Activated B cell treated with CpG ODN at 0.5 μM for 24 hours (primary cell): ENCODE measurements at regions not wholly inside any gene's neighbourhood (a gene's known extent, or its start where the extent isn't known, plus 50 kb on each side); places are given as distances from the start of the nearest gene placed in this dataset.

Experiments
- ATAC-seq: fragments of 200-7000 bp; cut with Tn5 transposase; one replicate; pipeline ENCODE4 v1.10.0; 2021; ENCODE audit warnings: low read depth, mild to moderate bottlenecking, moderate library complexity
- CTCF ChIA-PET: fragments of 350-600 bp; sonication (Branson Sonifier 250); formaldehyde crosslinking; loops from one replicate; lab custom pipeline; 2021; ENCODE audit warnings: antibody characterized with exemption; lab: Charles Lee
- POLR2A ChIA-PET: fragments of 350-600 bp; sonication (Branson Sonifier 250); formaldehyde crosslinking; loops from one replicate; lab custom pipeline; 2021; ENCODE audit warnings: antibody characterized with exemption; lab: Charles Lee
- DNase-seq: peaks from one replicate; pipeline ENCODE4 v3.0.0; 2022
- H3K27ac Mint-ChIP-seq: one replicate; pipeline ENCODE4 v1.8.0; 2020; ENCODE audit warnings: mixed read lengths
- H3K27me3 Mint-ChIP-seq: one replicate; pipeline ENCODE4 v1.8.0; 2021; ENCODE audit warnings: mixed read lengths
- H3K36me3 Mint-ChIP-seq: one replicate; pipeline ENCODE4 v1.8.0; 2021; ENCODE audit warnings: low read depth, mixed read lengths
- H3K4me1 Mint-ChIP-seq: one replicate; pipeline ENCODE4 v1.8.0; 2021; ENCODE audit warnings: mixed read lengths
- H3K4me3 Mint-ChIP-seq: one replicate; pipeline ENCODE4 v1.8.0; 2020; ENCODE audit warnings: mild to moderate bottlenecking, mixed read lengths
- H3K9me3 Mint-ChIP-seq: one replicate; pipeline ENCODE4 v1.8.0; 2020; ENCODE audit warnings: mixed read lengths
- intact Hi-C: fragments of 100-400 bp; cut with micrococcal nuclease; formaldehyde crosslinking; loops from one replicate; pipeline ENCODE4 v1.15.1; 2024
- TF ChIP-seq, protein P1 (sequence below): fragments of 200-600 bp; IDR thresholded peaks from one replicate; pipeline ENCODE4 v1.8.0; 2022; ENCODE audit warnings: antibody characterized with exemption, mild to moderate bottlenecking

DNA sequence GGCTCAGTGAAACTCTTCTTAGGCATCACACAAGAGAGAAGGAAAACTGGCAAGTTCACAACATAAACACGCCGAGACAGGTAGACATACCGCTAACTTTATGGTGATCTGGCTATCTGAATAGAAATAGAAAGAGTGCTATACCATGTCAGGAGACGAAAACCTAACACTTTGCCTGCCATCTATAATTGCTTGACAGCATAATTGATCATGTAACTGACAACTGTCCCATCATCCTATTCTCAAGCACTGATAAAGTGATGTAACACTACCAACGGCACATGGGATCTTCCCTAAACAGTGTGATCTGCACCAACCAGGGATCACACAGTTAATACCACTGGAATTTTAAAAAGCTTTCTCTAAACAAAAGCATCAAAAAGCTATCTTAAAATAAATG is 270.9 kb upstream of the NSMCE3 start:
- CTCF ChIA-PET = no interaction called here
- no peaks in the 10 kb centered on the region for H3K27me3 Mint-ChIP-seq
- H3K27ac Mint-ChIP-seq = no peak overlapping the region
- no peak for DNase-seq
- H3K36me3 Mint-ChIP-seq = no peaks in the 10 kb centered on the region
- no peaks in the 10 kb centered on the region for H3K4me1 Mint-ChIP-seq
- TF ChIP-seq, protein P1, sequence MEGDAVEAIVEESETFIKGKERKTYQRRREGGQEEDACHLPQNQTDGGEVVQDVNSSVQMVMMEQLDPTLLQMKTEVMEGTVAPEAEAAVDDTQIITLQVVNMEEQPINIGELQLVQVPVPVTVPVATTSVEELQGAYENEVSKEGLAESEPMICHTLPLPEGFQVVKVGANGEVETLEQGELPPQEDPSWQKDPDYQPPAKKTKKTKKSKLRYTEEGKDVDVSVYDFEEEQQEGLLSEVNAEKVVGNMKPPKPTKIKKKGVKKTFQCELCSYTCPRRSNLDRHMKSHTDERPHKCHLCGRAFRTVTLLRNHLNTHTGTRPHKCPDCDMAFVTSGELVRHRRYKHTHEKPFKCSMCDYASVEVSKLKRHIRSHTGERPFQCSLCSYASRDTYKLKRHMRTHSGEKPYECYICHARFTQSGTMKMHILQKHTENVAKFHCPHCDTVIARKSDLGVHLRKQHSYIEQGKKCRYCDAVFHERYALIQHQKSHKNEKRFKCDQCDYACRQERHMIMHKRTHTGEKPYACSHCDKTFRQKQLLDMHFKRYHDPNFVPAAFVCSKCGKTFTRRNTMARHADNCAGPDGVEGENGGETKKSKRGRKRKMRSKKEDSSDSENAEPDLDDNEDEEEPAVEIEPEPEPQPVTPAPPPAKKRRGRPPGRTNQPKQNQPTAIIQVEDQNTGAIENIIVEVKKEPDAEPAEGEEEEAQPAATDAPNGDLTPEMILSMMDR = no peak
- no peak overlapping the region for H3K4me3 Mint-ChIP-seq
- ATAC-seq = no peak
- peaks cover 4% of the 10 kb centered on the region for H3K9me3 Mint-ChIP-seq
- POLR2A ChIA-PET = no interaction called here
- intact Hi-C loops = no loop called here

DNA sequence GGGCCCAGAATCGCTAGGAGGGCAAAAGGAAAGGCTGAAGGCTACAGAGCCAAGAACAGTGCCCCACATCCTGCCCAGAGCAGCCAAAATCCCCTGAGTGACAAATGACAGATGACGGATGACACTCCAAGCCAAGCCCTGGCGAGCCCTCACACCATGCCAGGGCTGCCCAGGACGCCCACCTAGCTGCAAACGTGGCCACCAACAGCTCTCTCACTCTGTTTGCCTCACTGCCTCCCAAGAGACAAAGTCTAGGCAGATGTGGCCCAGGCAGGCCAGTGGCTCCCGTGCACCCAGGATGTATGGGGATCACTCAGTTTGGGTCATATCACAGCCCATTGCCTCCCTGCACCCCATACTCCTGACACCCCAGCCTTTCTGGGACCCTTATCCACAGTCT is 270.1 kb upstream of the NSMCE3 start:
- Mint-ChIP-seq H3K9me3 (no peaks in the 10 kb centered on the region), H3K27me3 (no peaks in the 10 kb centered on the region), H3K27ac (no peak overlapping the region), H3K36me3 (no peaks in the 10 kb centered on the region), H3K4me3 (no peak overlapping the region), H3K4me1 (no peaks in the 10 kb centered on the region)
- TF ChIP-seq, protein P1 = no peak
- ChIA-PET POLR2A (no interaction called here), CTCF (no interaction called here)
- intact Hi-C loops = no loop called here
- ATAC-seq = no peak
- no peak for DNase-seq

DNA sequence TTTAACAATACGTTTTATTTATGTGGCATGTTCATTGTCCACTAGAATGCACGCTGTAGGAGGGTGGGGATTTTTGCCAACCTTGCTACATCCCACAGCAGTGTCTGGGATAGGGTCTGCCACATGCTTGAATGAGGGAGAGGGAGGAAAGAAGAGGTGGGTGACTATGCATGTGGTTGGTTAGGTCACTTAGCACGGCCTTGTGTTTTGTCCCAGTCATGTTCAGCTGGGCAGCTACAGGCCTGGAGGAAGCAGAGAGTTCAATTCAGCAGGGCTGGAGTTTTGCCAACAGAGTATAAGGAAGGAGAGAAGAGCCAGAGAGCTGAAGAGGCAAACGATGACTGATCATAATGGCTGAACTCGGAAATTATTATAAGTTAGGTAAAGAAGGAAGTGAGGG is 268.4 kb upstream of the NSMCE3 start:
- intact Hi-C loops = no loop called here
- ATAC-seq (no peak), DNase-seq (no peak)
- Mint-ChIP-seq H3K27ac (no peak overlapping the region), H3K9me3 (no peaks in the 10 kb centered on the region), H3K27me3 (no peaks in the 10 kb centered on the region), H3K36me3 (no peaks in the 10 kb centered on the region), H3K4me1 (no peaks in the 10 kb centered on the region), H3K4me3 (no peak overlapping the region)
- TF ChIP-seq, protein P1 = no peak
- POLR2A ChIA-PET = no interaction called here
- CTCF ChIA-PET = no interaction called here

DNA sequence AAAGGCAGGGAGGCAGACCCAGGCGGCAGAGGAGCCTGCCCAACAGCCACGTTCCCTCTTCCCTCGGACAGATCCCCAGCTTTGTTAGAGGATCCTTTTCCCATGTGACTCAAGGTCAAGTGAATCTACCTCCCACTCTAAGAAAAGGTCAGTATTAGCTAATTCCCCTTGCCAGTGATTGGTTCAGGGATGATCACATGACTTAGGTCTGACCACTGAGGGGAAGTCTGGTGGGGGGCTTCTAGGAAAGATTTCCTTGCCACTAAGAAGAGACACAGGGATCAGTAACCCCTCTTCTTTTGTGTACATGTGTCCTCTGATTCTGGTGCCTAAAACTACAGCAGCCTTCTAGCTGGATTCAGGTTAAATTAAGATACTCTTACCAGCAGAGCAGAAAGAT is 266.3 kb upstream of the NSMCE3 start:
- ChIA-PET CTCF (no interaction called here), POLR2A (no interaction called here)
- intact Hi-C loops = no loop called here
- Mint-ChIP-seq H3K4me1 (no peaks in the 10 kb centered on the region), H3K4me3 (no peak overlapping the region), H3K27ac (no peak overlapping the region), H3K36me3 (no peaks in the 10 kb centered on the region), H3K9me3 (no peaks in the 10 kb centered on the region), H3K27me3 (no peaks in the 10 kb centered on the region)
- TF ChIP-seq, protein P1 = no peak
- ATAC-seq (no peak), DNase-seq (no peak)

GRCh38 chr15:29534378-29534777 is 264.8 kb upstream of the NSMCE3 start:
- H3K27me3 Mint-ChIP-seq = no peaks in the 10 kb centered on the region
- H3K36me3 Mint-ChIP-seq = no peaks in the 10 kb centered on the region
- H3K27ac Mint-ChIP-seq = no peak overlapping the region
- intact Hi-C loops = no loop called here
- ATAC-seq = no peak
- H3K9me3 Mint-ChIP-seq = no peaks in the 10 kb centered on the region
- no peak overlapping the region for H3K4me3 Mint-ChIP-seq
- ChIA-PET POLR2A (no interaction called here), CTCF (no interaction called here)
- DNase-seq = no peak
- no peaks in the 10 kb centered on the region for H3K4me1 Mint-ChIP-seq
- TF ChIP-seq, protein P1 = no peak
